ENCODE measurements at regions not wholly inside any gene's neighbourhood (a gene's known extent, or its start where the extent isn't known, plus 50 kb on each side); places are given as distances from the start of the nearest gene placed in this dataset.
A peak's percentile ranks its signal among the peaks of the same experiment; 100 is the strongest.

DNA sequence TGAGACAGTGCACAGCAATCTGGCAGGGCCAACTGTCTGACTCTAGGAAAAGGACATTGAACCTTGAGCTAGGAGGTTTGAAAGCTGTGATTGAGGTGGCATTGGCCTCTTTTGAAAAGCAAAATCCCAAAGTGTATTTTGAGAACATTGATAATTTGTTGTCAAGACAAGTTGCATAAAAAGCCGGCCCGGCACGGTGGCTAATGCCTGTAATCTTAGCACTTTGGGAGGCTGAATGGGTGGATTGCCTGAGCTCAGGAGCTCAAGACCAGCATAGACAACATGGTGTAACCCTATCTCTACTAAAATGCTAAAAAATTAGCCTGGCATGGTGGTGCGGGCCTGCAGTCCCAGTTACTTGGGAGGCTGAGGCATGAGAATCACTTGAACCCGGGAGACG is 331.6 kb downstream of the DUSP6 start:
- no peaks in the 10 kb centered on the region for H3K27me3 Mint-ChIP-seq (ENCODE audit: insufficient read depth, unreplicated experiment)
- Histone ChIP-seq H3K9me3 (no peaks in the 10 kb centered on the region), H3K36me3 (ENCODE audit: control insufficient read depth, insufficient read depth, low read length) (no peaks in the 10 kb centered on the region), H3K4me1 (peaks cover 11% of the 10 kb centered on the region), H3K27me3 (replicated peaks; ENCODE audit: control insufficient read depth, insufficient read depth, low read length) (no peaks in the 10 kb centered on the region), H3K4me3 (ENCODE audit: low read depth, low read length) (no peak overlapping the region)
- intact Hi-C loops (cut with micrococcal nuclease; ENCODE audit: unreplicated experiment), result no loop called here
- no peak for DNase-seq
- POLR2A ChIA-PET, result no interaction called here
- H3K9me3 Mint-ChIP-seq (ENCODE audit: unreplicated experiment), result no peaks in the 10 kb centered on the region
- H3K4me3 Mint-ChIP-seq (ENCODE audit: unreplicated experiment), result no peak overlapping the region
- H3K36me3 Mint-ChIP-seq (ENCODE audit: insufficient read depth, unreplicated experiment), result no peaks in the 10 kb centered on the region
- no peak overlapping the region for H3K27ac Mint-ChIP-seq (ENCODE audit: unreplicated experiment)
- CTCF ChIA-PET, result no interaction called here
- TF ChIP-seq, protein P1, sequence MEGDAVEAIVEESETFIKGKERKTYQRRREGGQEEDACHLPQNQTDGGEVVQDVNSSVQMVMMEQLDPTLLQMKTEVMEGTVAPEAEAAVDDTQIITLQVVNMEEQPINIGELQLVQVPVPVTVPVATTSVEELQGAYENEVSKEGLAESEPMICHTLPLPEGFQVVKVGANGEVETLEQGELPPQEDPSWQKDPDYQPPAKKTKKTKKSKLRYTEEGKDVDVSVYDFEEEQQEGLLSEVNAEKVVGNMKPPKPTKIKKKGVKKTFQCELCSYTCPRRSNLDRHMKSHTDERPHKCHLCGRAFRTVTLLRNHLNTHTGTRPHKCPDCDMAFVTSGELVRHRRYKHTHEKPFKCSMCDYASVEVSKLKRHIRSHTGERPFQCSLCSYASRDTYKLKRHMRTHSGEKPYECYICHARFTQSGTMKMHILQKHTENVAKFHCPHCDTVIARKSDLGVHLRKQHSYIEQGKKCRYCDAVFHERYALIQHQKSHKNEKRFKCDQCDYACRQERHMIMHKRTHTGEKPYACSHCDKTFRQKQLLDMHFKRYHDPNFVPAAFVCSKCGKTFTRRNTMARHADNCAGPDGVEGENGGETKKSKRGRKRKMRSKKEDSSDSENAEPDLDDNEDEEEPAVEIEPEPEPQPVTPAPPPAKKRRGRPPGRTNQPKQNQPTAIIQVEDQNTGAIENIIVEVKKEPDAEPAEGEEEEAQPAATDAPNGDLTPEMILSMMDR (IDR thresholded peaks at IDR 0.05; ENCODE audit: insufficient read depth in 1 of 2, low read depth in 1 of 2, low read length in 1 of 2, severe bottlenecking in 1 of 2, unreplicated experiment in 1 of 2), result no peak
- no TSS peak for BruUV-seq (replicated peaks)
- peaks cover 10% of the 10 kb centered on the region for H3K4me1 Mint-ChIP-seq (ENCODE audit: low read depth, unreplicated experiment)

DNA sequence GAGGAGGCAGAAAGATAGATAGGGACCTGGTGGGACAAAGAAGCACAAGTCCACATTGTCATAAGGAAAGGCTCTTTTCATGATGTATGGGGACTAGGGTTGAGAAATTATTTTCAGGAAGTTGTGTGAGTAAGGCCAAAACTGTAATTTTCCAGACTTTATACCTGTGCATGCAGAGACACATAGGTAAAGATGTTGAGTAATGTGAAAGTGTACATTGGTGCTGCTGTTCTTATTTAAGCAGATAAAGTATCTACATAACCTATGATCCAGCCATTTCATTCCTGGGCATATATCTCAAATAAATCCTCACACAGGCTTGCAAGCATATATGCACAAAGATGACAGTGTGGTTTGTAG is 332.2 kb downstream of the DUSP6 start:
- intact Hi-C loops (cut with micrococcal nuclease; ENCODE audit: unreplicated experiment), result no loop called here
- POLR2A ChIA-PET, result no interaction called here
- no peak for DNase-seq
- BruUV-seq (replicated peaks), result no TSS peak
- Histone ChIP-seq H3K4me3 (ENCODE audit: low read depth, low read length) (no peak overlapping the region), H3K27me3 (replicated peaks; ENCODE audit: control insufficient read depth, insufficient read depth, low read length) (no peaks in the 10 kb centered on the region), H3K36me3 (ENCODE audit: control insufficient read depth, insufficient read depth, low read length) (no peaks in the 10 kb centered on the region), H3K9me3 (no peaks in the 10 kb centered on the region), H3K4me1 (peaks cover 11% of the 10 kb centered on the region)
- no peaks in the 10 kb centered on the region for H3K27me3 Mint-ChIP-seq (ENCODE audit: insufficient read depth, unreplicated experiment)
- H3K4me3 Mint-ChIP-seq (ENCODE audit: unreplicated experiment), result no peak overlapping the region
- H3K27ac Mint-ChIP-seq (ENCODE audit: unreplicated experiment), result no peak overlapping the region
- no peaks in the 10 kb centered on the region for H3K9me3 Mint-ChIP-seq (ENCODE audit: unreplicated experiment)
- H3K36me3 Mint-ChIP-seq (ENCODE audit: insufficient read depth, unreplicated experiment), result no peaks in the 10 kb centered on the region
- TF ChIP-seq, protein P1 (IDR thresholded peaks at IDR 0.05; ENCODE audit: insufficient read depth in 1 of 2, low read depth in 1 of 2, low read length in 1 of 2, severe bottlenecking in 1 of 2, unreplicated experiment in 1 of 2), result no peak
- CTCF ChIA-PET, result interaction anchor here (1.0 to 1.4 kb wide), 2 partner anchors 12 to 439 kb away, joined by 3 to 4 read pairs; no protein-coding TSS in a partner anchor
- H3K4me1 Mint-ChIP-seq (ENCODE audit: low read depth, unreplicated experiment), result peaks cover 10% of the 10 kb centered on the region

DNA sequence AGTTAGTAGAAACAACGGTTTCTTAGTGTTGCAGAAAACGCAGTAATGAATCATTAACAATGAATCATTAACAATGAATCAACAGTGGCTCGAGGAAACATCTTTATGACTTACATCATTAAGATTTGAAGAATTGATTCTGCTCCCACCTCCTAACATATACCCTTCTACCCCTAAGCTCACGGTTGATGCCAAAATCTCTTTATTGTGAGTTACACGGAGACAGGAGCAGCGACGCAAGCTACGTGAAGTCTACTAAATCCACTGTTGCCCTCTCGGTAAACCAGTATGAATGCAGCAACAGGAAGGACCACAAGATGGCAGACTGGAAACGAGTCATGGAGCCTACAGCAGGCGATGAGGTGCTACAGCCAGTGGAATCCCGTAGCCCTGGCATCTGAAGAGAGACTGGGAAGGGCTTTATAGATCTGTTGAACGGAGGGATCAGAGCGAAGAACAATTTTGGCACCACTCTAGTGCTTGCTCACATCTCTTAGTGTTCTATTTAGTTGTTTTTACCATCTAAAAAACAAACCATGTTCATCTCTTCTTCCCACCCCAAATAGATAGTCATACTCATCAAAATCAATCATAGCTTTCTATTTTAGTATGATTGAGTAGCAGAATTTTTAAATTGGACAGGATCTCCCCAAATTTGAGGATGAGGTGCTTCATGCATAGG is 332.7 kb downstream of the DUSP6 start:
- intact Hi-C loops (cut with micrococcal nuclease; ENCODE audit: unreplicated experiment), result loop anchor here (1.0 kb wide), 5 partner anchors 32 to 510 kb away; partner anchors contain the start of gene GALNT4
- POLR2A ChIA-PET, result no interaction called here
- Mint-ChIP-seq H3K27me3 (ENCODE audit: insufficient read depth, unreplicated experiment) (no peaks in the 10 kb centered on the region), H3K4me1 (ENCODE audit: low read depth, unreplicated experiment) (peaks cover 10% of the 10 kb centered on the region), H3K27ac (ENCODE audit: unreplicated experiment) (no peak overlapping the region), H3K9me3 (ENCODE audit: unreplicated experiment) (no peaks in the 10 kb centered on the region), H3K4me3 (ENCODE audit: unreplicated experiment) (no peak overlapping the region), H3K36me3 (ENCODE audit: insufficient read depth, unreplicated experiment) (no peaks in the 10 kb centered on the region)
- no TSS peak for BruUV-seq (replicated peaks)
- TF ChIP-seq, protein P1 (IDR thresholded peaks at IDR 0.05; ENCODE audit: insufficient read depth in 1 of 2, low read depth in 1 of 2, low read length in 1 of 2, severe bottlenecking in 1 of 2, unreplicated experiment in 1 of 2), result peak; percentile 83 to 85
- Histone ChIP-seq H3K9me3 (no peaks in the 10 kb centered on the region), H3K4me1 (peaks cover 11% of the 10 kb centered on the region), H3K36me3 (ENCODE audit: control insufficient read depth, insufficient read depth, low read length) (no peaks in the 10 kb centered on the region), H3K4me3 (ENCODE audit: low read depth, low read length) (peak overlapping the region; percentile 36), H3K27me3 (replicated peaks; ENCODE audit: control insufficient read depth, insufficient read depth, low read length) (no peaks in the 10 kb centered on the region)
- CTCF ChIA-PET, result interaction anchor here (0.6 to 1.4 kb wide), 5 partner anchors 13 to 443 kb away, joined by 3 to 7 read pairs (median 3); no protein-coding TSS in a partner anchor
- DNase-seq, result peak; percentile 80 to 82

Measured in Caco-2 (cell line).